ENCODE measurements at regions not wholly inside any gene's neighbourhood (a gene's known extent, or its start where the extent isn't known, plus 50 kb on each side); places are given as distances from the start of the nearest gene placed in this dataset.
A peak's percentile ranks its signal among the peaks of the same experiment; 100 is the strongest.
"Not testable (repeated sequence)": the region's sequence is repeated elsewhere in the genome, so short reads cannot be mapped to it uniquely, and the experiment has no call there.

DNA sequence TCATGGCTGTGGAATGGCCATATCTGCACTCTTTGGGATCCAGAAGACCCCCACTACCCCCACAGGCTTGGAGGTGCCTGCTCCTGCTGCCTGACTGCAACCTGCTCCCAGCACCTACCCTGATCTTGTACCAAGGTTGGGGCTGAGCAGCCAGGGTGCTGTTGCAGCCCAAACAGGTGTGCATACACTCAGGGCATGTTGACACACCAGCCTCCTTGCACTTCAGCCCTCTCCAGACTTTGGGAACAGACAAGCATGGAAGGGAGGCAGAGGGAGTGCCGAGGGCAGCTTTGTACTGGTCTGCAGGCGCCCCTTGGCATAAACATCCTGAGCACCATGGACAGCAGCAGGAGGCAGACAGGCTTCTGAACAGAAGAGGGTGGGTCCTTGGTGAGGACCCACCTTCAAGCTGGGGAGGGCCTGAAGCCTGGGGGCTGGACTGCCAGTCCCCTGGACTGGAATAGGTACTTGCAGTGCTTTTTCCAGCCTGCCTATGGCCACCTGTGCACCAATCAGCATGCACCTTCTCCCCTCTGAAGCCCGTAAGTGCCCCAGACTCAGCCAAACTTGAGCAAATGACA is 1675.8 kb downstream of the HACE1 start:
- DNase-seq (ENCODE audit: low read depth in 2 of 2) = no peak

DNA sequence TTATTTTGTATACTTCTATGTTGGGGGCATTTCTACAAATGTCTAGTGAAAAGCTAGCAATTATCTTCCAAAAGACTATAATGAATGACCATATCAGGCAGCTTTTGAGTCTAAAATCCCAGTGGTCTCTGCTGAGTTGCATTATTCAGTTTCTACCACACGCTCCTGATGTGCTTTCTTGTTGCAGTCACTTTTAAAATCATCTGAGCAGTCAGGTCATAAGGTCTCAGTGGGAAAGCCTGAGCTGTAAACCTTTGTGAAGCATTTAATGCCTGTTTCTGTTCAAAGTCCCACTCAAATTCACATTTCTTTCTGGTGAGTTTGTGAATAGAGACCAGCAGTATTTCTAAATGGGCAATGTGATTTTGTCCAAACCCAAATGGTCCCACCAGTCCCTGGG is 1681.5 kb downstream of the HACE1 start:
- DNase-seq (ENCODE audit: low read depth in 2 of 2) = no peak

- no peak for DNase-seq (ENCODE audit: low read depth in 2 of 2)
Measured at GRCh38 chr6:103177791-103178190, 1681.9 kb downstream of the HACE1 start.

- DNase-seq (ENCODE audit: low read depth in 2 of 2) = no peak
Measured at GRCh38 chr6:103175056-103175455, 1684.7 kb downstream of the HACE1 start.

DNA sequence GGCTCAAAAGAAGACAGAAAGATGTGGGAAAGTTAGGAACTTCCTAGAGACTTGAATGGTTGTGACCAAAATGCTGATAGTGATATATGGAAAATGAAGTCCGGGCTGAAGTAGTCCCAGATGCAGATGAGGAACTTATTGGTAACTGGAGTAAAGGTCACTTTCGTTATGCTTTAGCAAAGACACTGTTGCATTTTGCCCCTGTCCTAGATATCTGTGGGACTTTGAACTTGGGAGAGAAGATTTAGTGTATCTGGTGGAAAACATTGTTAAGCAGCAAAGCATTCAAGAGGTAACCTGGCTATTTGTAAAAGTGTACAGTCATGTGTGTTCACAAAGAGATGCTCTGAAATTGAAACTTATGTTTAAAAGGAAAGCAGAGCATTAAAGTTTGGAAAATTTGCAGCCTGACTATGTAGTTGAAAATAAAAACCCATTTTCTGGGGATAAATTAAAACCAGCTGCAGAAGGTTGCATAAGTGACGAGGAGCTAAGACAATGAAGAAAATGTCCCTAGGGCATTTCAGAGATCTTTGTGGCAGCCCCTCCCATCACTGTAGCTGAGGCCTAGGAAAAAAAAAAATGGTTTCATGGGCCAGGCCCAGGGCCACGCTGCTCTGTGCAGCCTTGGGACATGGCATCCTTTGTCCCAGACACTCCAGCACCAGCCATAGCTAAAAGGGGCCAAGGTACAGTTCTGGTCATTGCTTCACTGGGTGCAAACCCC is 1692.2 kb downstream of the HACE1 start:
- DNase-seq (ENCODE audit: low read depth in 2 of 2) = no peak

GRCh38 chr6:103154779-103155572 is 1704.7 kb downstream of the HACE1 start:
- DNase-seq (ENCODE audit: low read depth in 2 of 2) = no peak

DNA sequence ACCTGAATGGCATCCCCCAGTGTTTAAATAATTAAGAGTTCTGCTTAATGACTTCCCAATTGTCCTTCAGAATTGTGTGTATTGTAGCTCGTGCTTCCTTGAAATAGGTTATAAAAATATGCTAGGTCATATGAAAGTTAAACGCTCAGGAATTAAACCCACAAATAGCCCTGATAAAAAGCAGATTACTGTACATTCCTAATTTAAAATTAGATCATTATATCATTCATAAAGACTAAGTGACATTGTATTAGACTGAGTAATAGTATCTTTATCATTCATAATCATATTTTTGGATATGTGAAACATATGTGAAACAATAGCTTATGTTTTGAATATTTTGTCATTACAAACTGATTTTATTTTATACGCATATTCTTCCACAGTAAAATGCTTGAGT is 1706.7 kb downstream of the HACE1 start:
- no peak for DNase-seq (ENCODE audit: low read depth in 2 of 2)

DNA sequence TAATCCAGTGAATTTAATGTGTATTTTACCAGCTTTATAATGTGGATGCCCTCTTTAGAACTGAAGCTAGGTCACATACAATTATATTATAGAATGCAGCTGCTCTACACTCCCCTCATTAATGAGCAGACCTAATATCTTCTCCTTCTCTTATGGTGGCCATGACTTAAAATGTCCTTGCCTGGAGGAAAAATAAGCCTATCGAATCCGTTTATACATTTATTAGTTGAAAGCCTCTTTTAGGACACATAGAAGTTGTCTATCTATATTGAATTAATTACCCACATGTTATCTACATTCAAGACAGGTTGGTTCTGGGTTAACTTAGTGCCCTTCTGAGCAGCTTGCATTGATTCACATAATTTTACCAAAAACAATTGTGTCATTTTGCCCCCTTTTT is 1716.8 kb downstream of the HACE1 start:
- DNase-seq (ENCODE audit: low read depth in 2 of 2) = no peak

DNA sequence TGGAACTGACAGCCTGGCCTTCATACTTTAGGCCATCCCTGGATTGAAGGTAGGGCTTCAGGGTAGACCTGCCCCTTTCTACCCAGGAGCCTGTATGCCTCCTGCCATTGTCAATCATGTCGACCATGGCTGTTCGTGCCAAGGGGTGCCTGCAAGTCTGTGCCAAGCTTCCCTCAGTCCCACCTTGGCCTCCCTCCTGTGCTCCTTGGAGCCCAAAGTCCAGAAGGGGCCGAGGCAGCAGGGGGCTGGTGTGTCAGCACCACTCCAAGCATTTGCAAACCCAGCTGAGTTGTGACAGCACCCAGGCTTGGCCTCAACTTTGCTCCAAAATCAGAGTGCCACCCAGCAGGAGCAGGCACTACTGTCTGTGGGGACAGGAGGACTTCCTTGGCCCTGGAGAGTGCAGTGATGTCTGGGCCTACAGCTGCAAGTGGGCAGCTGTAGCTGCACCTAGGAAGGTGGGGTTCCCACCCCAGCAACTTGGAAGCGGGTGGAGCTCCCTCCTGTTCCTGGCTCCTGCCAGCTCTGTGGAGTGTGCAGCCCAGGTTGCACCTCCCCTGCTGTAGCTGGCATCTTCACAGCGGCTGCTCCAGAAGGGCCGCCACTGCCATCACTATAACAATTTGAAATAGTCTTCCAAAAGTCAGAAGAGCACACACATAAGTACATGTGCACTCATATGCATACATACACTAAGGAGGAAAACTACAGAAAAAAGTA is 1719.3 kb downstream of the HACE1 start:
- DNase-seq (ENCODE audit: low read depth in 2 of 2) = no peak

DNA sequence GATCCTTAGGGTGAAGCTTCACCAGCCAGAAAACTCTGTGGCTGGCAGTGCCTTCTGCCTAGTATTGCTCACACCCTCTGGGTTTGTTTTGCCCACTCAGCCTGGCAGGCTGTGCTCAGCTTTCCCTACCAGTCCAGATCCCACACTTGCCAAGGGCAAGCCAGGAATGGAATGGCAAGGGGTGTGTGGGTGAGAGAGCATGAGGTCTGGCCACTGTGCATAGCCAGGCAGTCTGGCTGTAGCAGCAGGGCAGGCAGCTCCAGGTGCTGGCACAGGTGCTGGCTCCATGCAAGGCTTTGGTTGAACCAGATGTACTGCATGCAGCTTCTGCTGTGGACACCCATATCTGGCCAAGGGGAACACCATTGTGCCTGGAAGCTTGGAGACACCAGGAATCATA is 1720.3 kb downstream of the HACE1 start:
- DNase-seq (ENCODE audit: low read depth in 2 of 2) = no peak

- DNase-seq (ENCODE audit: low read depth in 2 of 2) = no peak
Measured at GRCh38 chr6:103124471-103124870, 1731.0 kb downstream of the GRIK2 start.

GRCh38 chr6:103122766-103123601 is 1729.5 kb downstream of the GRIK2 start:
- DNase-seq (ENCODE audit: low read depth in 2 of 2) = peak in 1 of 2 experiments; percentile 1

GRCh38 chr6:103119056-103119455 is 1725.5 kb downstream of the GRIK2 start:
- no peak for DNase-seq (ENCODE audit: low read depth in 2 of 2)

DNA sequence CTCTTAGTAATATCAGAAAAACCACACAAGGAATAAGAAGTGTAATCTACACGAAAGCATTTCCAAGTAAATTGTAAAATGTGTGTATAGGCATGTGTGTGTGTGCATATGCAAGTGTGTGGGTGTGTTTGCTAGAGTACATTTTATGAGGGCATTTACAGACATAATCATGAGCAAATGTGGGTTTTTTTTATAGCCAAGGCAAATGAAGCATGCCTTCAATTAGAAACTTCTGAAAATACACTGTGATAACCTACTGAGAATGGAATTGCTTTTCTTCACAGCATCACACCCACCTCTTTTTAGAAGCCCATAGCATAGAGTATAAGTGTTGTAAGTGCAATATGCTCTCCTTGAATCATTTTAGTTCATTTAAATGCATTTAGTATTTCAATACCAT is 1721.1 kb downstream of the GRIK2 start:
- no peak for DNase-seq (ENCODE audit: low read depth in 2 of 2)

GRCh38 chr6:103113416-103113815 is 1719.9 kb downstream of the GRIK2 start:
- DNase-seq (ENCODE audit: low read depth in 2 of 2) = no peak

DNA sequence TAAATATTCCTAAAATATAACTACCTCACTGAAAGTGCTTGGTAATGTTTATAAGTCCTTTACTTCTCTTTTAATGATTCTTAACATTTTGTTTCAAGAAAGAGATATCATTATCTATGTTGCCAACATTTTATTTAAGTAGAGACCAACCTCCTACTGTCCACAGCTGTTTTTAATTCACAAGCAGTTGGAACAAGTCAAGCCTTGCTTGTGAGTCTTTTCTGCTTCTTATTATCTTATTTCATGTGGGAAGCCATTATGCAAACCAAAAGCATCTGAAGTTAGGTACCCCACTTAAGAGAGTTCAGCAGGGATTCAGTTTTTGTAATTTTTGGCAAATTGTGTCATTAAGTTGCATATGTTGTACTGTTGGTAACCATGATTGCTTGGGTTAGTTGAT is 1714.5 kb downstream of the GRIK2 start:
- DNase-seq (ENCODE audit: low read depth in 2 of 2) = no peak

GRCh38 chr6:103105686-103106085 is 1712.2 kb downstream of the GRIK2 start:
- DNase-seq (ENCODE audit: low read depth in 2 of 2) = no peak

GRCh38 chr6:103101267-103101666 is 1707.8 kb downstream of the GRIK2 start:
- DNase-seq (ENCODE audit: low read depth in 2 of 2) = no peak

GRCh38 chr6:103092414-103092813 is 1698.9 kb downstream of the GRIK2 start:
- DNase-seq (ENCODE audit: low read depth in 2 of 2) = not testable (repeated sequence)

DNA sequence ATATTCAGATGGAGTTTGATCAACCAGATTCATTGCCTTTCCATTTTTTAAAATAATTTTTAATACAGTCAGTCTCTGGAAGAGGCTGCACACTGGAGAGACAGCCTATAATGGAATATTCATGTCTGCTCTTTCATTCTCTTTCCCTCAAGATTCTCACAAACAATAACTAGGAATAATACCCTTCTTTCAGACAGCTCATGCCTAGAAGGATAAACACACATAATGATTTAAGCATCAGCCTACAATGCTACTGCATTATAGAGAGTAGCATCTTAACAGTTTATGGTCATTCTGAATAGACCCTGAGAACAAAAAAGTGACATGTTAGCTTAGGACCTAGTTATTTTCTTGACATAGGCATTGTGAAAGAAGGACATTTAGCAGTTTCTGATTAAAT is 1692.3 kb downstream of the GRIK2 start:
- no peak for DNase-seq (ENCODE audit: low read depth in 2 of 2)

DNA sequence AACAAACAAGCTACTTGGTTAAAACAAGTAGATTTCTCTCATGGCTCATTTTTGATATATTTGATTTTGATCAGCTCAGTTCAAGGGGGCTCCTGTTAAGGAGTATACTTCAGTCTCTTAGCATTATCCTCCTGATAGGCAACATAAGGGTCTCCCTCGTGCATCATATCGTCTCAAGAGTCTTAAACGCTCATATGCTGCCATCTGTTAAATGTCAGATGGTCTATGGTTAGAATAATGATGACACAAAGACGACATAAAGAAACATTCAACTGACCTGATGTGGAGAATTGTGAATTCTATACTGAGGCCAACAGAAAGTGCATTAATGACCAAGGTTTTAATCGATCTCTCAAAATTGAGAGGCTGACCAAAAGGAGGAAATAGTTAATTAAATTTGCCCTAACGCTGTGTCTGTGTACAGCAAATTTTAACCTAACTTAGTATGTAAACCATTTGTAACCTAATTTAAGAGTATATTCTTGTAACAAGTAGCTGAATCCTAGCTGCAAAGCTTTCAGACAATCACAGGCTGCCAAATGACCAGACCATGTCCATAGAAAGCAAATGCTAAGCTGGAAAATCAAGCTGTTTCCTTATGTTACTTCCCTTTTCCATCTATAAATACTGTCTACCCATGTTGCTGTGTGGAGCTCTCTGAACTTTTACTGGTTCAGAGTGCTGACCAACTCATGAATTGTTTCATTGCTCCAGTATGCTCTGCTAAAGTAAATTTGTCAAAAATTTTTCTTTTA is 1688.5 kb downstream of the GRIK2 start:
- no peak for DNase-seq (ENCODE audit: low read depth in 2 of 2)
